ENCODE measurements at regions not wholly inside any gene's neighbourhood (a gene's known extent, or its start where the extent isn't known, plus 50 kb on each side); places are given as distances from the start of the nearest gene placed in this dataset.

- Histone ChIP-seq H3K79me2 (ENCODE audit: insufficient read depth, low read length) (no peaks in the 10 kb centered on the region), H3K9ac (ENCODE audit: low read length) (no peak overlapping the region), H2AFZ (ENCODE audit: low read depth, low read length, severe bottlenecking) (no peak overlapping the region), H3K9me2 (replicated peaks; ENCODE audit: insufficient read depth, low read length) (no peaks in the 10 kb centered on the region), H3K27ac (ENCODE audit: low read depth, low read length) (no peak overlapping the region), H3K4me2 (ENCODE audit: low read depth, low read length, poor library complexity, severe bottlenecking) (no peak overlapping the region), H3F3A (ENCODE audit: insufficient read depth) (no peaks in the 10 kb centered on the region), H3K36me3 (ENCODE audit: low read length) (no peaks in the 10 kb centered on the region), H3K4me3 (ENCODE audit: insufficient read depth, low read length, poor library complexity, severe bottlenecking) (no peak overlapping the region), H3K9me3 (ENCODE audit: insufficient read depth, low read length) (no peaks in the 10 kb centered on the region), H3K27me3 (ENCODE audit: low read length) (no peaks in the 10 kb centered on the region), H4K20me1 (ENCODE audit: low read depth, low read length) (no peaks in the 10 kb centered on the region)
- no peak for TF ChIP-seq CTCF (IDR thresholded peaks at IDR 0.05; ENCODE audit: insufficient read depth, low read length, poor library complexity, severe bottlenecking)
- TF ChIP-seq EZH2phosphoT487 (conservative IDR thresholded peaks at IDR 0.05; ENCODE audit: low read length) = no peak
Observed at GRCh38 chr13:80201694-80202468, 139.0 kb downstream of the SPRY2 start.

GRCh38 chr13:80199585-80200292 lies 141.2 kb downstream of the SPRY2 start:
- H3K9ac ChIP-seq (ENCODE audit: low read length) = no peak overlapping the region
- no peaks in the 10 kb centered on the region for H3K9me2 ChIP-seq (replicated peaks; ENCODE audit: insufficient read depth, low read length)
- no peaks in the 10 kb centered on the region for H3F3A ChIP-seq (ENCODE audit: insufficient read depth)
- no peaks in the 10 kb centered on the region for H3K79me2 ChIP-seq (ENCODE audit: insufficient read depth, low read length)
- no peak overlapping the region for H3K4me2 ChIP-seq (ENCODE audit: low read depth, low read length, poor library complexity, severe bottlenecking)
- no peaks in the 10 kb centered on the region for H3K27me3 ChIP-seq (ENCODE audit: low read length)
- no peak overlapping the region for H3K27ac ChIP-seq (ENCODE audit: low read depth, low read length)
- H3K36me3 ChIP-seq (ENCODE audit: low read length) = no peaks in the 10 kb centered on the region
- H2AFZ ChIP-seq (ENCODE audit: low read depth, low read length, severe bottlenecking) = no peak overlapping the region
- no peak overlapping the region for H3K4me3 ChIP-seq (ENCODE audit: insufficient read depth, low read length, poor library complexity, severe bottlenecking)
- TF ChIP-seq EZH2phosphoT487 (conservative IDR thresholded peaks at IDR 0.05; ENCODE audit: low read length) = no peak
- TF ChIP-seq CTCF (IDR thresholded peaks at IDR 0.05; ENCODE audit: insufficient read depth, low read length, poor library complexity, severe bottlenecking) = no peak
- H4K20me1 ChIP-seq (ENCODE audit: low read depth, low read length) = no peaks in the 10 kb centered on the region
- no peaks in the 10 kb centered on the region for H3K9me3 ChIP-seq (ENCODE audit: insufficient read depth, low read length)

GRCh38 chr13:80199067-80199466 lies 141.9 kb downstream of the SPRY2 start:
- Histone ChIP-seq H2AFZ (ENCODE audit: low read depth, low read length, severe bottlenecking) (no peak overlapping the region), H3K4me3 (ENCODE audit: insufficient read depth, low read length, poor library complexity, severe bottlenecking) (no peak overlapping the region), H3K9ac (ENCODE audit: low read length) (no peak overlapping the region), H3K79me2 (ENCODE audit: insufficient read depth, low read length) (no peaks in the 10 kb centered on the region), H3F3A (ENCODE audit: insufficient read depth) (no peaks in the 10 kb centered on the region), H3K36me3 (ENCODE audit: low read length) (no peaks in the 10 kb centered on the region), H3K27ac (ENCODE audit: low read depth, low read length) (no peak overlapping the region), H3K27me3 (ENCODE audit: low read length) (no peaks in the 10 kb centered on the region), H3K4me2 (ENCODE audit: low read depth, low read length, poor library complexity, severe bottlenecking) (no peak overlapping the region), H4K20me1 (ENCODE audit: low read depth, low read length) (no peaks in the 10 kb centered on the region), H3K9me3 (ENCODE audit: insufficient read depth, low read length) (no peaks in the 10 kb centered on the region), H3K9me2 (replicated peaks; ENCODE audit: insufficient read depth, low read length) (no peaks in the 10 kb centered on the region)
- TF ChIP-seq CTCF (IDR thresholded peaks at IDR 0.05; ENCODE audit: insufficient read depth, low read length, poor library complexity, severe bottlenecking) (no peak), EZH2phosphoT487 (conservative IDR thresholded peaks at IDR 0.05; ENCODE audit: low read length) (no peak)

Data from SU-DHL-6 (cell line).